GM12892 (cell line): ENCODE measurements at regions not wholly inside any gene's neighbourhood (a gene's known extent, or its start where the extent isn't known, plus 50 kb on each side); places are given as distances from the start of the nearest gene placed in this dataset.

Source experiments
- DNase-seq: peaks from one replicate; pipeline ENCODE4 v3.0.0; 2011; ENCODE audit not compliant: insufficient read length
- FAIRE-seq: peaks from 2 replicates; lab custom pipeline; 2011; peaks lifted over from hg19 to GRCh38; lab: Jason Lieb, UNC
- POLR2A ChIP-seq: IDR thresholded peaks from 2 replicates; pipeline ENCODE4 v1.6.1; 2011; ENCODE audit warnings: low read depth, low read length, control low read depth
- POLR2AphosphoS5 ChIP-seq: IDR thresholded peaks from 2 replicates; pipeline ENCODE4 v1.6.1; 2011; ENCODE audit warnings: low read depth, low read length, control low read depth
- TAF1 ChIP-seq: IDR thresholded peaks from 2 replicates; pipeline ENCODE4 v1.6.1; 2011; ENCODE audit warnings: low read depth, mild to moderate bottlenecking, control low read depth, low read length, borderline replicate concordance

GRCh38 chr17:79324194-79324593 lies 249.6 kb downstream of the ENGASE start:
- FAIRE-seq = no peak
- no peak for DNase-seq
- TF ChIP-seq POLR2AphosphoS5 = no peak
- TF ChIP-seq TAF1 = no peak
- no peak for TF ChIP-seq POLR2A

GRCh38 chr17:79323566-79323965 lies 248.9 kb downstream of the ENGASE start:
- no peak for DNase-seq
- no peak for TF ChIP-seq POLR2AphosphoS5
- no peak for TF ChIP-seq TAF1
- TF ChIP-seq POLR2A = no peak
- FAIRE-seq = no peak

GRCh38 chr17:79322211-79323123 lies 247.8 kb downstream of the ENGASE start:
- DNase-seq (no peak), FAIRE-seq (no peak)
- no peak for TF ChIP-seq POLR2AphosphoS5
- no peak for TF ChIP-seq POLR2A
- no peak for TF ChIP-seq TAF1

- FAIRE-seq (no peak), DNase-seq (no peak)
- TF ChIP-seq POLR2A = no peak
- no peak for TF ChIP-seq TAF1
- TF ChIP-seq POLR2AphosphoS5 = no peak
These were observed 245.7 kb downstream of the ENGASE start for GRCh38 chr17:79320331-79320730.

- FAIRE-seq (no peak), DNase-seq (no peak)
- TF ChIP-seq POLR2AphosphoS5 = no peak
- TF ChIP-seq POLR2A = no peak
- no peak for TF ChIP-seq TAF1
These were observed 243.3 kb downstream of the ENGASE start for GRCh38 chr17:79317916-79318315.

GRCh38 chr17:79316805-79317204 lies 242.2 kb downstream of the ENGASE start:
- TF ChIP-seq POLR2A (no peak), TAF1 (no peak), POLR2AphosphoS5 (no peak)
- no peak for FAIRE-seq
- no peak for DNase-seq

- DNase-seq (no peak), FAIRE-seq (no peak)
- no peak for TF ChIP-seq POLR2A
- no peak for TF ChIP-seq TAF1
- no peak for TF ChIP-seq POLR2AphosphoS5
These were observed 240.9 kb downstream of the ENGASE start for GRCh38 chr17:79315358-79316105.

- FAIRE-seq (no peak), DNase-seq (no peak)
- TF ChIP-seq TAF1 = no peak
- TF ChIP-seq POLR2AphosphoS5 = no peak
- TF ChIP-seq POLR2A = no peak
These were observed 240.2 kb downstream of the ENGASE start for GRCh38 chr17:79314617-79315357.

- DNase-seq = no peak
- no peak for TF ChIP-seq TAF1
- no peak for TF ChIP-seq POLR2A
- TF ChIP-seq POLR2AphosphoS5 = no peak
- FAIRE-seq = no peak
These were observed 236.7 kb downstream of the ENGASE start for GRCh38 chr17:79311373-79311772.

GRCh38 chr17:79306424-79307318 lies 232.0 kb downstream of the ENGASE start:
- DNase-seq = no peak
- TF ChIP-seq POLR2AphosphoS5 (no peak), TAF1 (no peak), POLR2A (no peak)
- FAIRE-seq = no peak
